ENCODE measurements at regions not wholly inside any gene's neighbourhood (a gene's known extent, or its start where the extent isn't known, plus 50 kb on each side); places are given as distances from the start of the nearest gene placed in this dataset.

DNA sequence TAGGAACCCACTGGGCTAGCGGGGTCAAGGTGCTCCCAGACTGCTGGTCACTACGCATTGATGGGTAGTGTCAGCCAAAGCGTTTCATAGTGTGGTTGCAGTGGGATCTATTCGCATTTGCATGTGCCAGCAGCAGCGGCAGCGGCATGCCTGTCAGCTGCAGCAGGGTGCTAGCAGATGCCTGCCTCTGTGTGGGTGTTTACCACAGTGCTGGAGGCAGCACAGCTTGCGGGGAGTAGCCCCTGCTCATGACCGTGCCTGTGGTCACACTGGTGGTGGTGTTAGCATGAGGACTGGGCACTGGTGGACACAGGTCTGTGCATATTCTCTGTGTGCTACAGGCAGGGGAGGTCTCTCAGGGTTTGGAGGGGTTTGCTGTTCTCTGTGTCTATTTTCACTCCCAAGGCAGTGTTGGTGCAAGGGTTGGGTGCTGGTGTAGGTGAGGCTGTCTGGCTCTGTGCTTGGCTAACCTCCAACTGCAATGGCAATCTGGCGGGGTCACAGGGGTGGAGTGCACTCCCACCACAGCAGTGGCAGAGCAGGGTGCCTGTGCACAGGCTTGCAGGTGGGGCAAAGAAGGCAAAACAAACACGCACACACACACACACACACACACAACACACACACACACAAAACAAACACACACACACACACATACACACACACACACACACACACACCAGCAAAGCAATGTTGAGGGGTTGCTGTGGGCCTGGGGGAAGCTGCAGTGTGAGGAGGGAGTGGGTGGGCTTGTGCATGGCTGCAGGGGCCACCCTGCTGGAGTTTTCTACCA lies 184.4 kb downstream of the GLUD2 start:
- TF ChIP-seq POLR2A (IDR thresholded peaks at IDR 0.05): no peak
- TF ChIP-seq, protein P1, sequence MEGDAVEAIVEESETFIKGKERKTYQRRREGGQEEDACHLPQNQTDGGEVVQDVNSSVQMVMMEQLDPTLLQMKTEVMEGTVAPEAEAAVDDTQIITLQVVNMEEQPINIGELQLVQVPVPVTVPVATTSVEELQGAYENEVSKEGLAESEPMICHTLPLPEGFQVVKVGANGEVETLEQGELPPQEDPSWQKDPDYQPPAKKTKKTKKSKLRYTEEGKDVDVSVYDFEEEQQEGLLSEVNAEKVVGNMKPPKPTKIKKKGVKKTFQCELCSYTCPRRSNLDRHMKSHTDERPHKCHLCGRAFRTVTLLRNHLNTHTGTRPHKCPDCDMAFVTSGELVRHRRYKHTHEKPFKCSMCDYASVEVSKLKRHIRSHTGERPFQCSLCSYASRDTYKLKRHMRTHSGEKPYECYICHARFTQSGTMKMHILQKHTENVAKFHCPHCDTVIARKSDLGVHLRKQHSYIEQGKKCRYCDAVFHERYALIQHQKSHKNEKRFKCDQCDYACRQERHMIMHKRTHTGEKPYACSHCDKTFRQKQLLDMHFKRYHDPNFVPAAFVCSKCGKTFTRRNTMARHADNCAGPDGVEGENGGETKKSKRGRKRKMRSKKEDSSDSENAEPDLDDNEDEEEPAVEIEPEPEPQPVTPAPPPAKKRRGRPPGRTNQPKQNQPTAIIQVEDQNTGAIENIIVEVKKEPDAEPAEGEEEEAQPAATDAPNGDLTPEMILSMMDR (IDR thresholded peaks at IDR 0.05): no peak

All from ovary (tissue), 3 donors.